ENCODE measurements at regions not wholly inside any gene's neighbourhood (a gene's known extent, or its start where the extent isn't known, plus 50 kb on each side); places are given as distances from the start of the nearest gene placed in this dataset.

DNA sequence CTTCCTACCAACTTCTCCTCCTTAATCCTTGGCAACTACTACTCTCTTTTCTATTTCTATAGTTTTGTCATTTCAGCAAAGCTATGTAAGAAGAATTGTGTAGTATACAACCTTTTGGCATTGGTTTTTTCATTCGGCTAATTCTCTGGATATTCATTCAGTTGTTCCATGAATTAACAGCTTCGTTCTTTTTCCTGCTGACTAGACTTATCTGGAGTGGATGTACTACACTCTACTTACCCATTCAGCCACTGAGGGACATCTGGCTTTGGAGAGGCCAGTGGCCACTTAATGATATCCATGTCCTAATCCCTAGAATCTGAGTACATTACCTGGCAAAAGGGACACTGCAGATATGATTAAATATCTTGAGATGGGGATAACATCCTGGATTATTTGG is 623.9 kb downstream of the DOK5 start:
- TF ChIP-seq RCOR1 (conservative IDR thresholded peaks at IDR 0.05; ENCODE audit: low read depth, low read length), result no peak
- TF ChIP-seq EP300 (IDR thresholded peaks at IDR 0.05; ENCODE audit: borderline replicate concordance in 1 of 2, control insufficient read depth in 1 of 2, low read depth in 2 of 2, low read length in 2 of 2), result no peak
- TF ChIP-seq, protein P1, sequence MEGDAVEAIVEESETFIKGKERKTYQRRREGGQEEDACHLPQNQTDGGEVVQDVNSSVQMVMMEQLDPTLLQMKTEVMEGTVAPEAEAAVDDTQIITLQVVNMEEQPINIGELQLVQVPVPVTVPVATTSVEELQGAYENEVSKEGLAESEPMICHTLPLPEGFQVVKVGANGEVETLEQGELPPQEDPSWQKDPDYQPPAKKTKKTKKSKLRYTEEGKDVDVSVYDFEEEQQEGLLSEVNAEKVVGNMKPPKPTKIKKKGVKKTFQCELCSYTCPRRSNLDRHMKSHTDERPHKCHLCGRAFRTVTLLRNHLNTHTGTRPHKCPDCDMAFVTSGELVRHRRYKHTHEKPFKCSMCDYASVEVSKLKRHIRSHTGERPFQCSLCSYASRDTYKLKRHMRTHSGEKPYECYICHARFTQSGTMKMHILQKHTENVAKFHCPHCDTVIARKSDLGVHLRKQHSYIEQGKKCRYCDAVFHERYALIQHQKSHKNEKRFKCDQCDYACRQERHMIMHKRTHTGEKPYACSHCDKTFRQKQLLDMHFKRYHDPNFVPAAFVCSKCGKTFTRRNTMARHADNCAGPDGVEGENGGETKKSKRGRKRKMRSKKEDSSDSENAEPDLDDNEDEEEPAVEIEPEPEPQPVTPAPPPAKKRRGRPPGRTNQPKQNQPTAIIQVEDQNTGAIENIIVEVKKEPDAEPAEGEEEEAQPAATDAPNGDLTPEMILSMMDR (IDR thresholded peaks at IDR 0.05 in 2 of 3, conservative IDR thresholded peaks at IDR 0.05 in 1 of 3; ENCODE audit: control insufficient read depth in 2 of 3, extremely low read depth in 1 of 3, insufficient read depth in 1 of 3, low read depth in 3 of 3, low read length in 3 of 3), result no peak
- TF ChIP-seq EZH2 (IDR thresholded peaks at IDR 0.05; ENCODE audit: borderline replicate concordance, control insufficient read depth, low read depth, low read length), result no peak
- TF ChIP-seq YY1 (IDR thresholded peaks at IDR 0.05; ENCODE audit: low read depth, low read length), result no peak
- TF ChIP-seq, protein P2, sequence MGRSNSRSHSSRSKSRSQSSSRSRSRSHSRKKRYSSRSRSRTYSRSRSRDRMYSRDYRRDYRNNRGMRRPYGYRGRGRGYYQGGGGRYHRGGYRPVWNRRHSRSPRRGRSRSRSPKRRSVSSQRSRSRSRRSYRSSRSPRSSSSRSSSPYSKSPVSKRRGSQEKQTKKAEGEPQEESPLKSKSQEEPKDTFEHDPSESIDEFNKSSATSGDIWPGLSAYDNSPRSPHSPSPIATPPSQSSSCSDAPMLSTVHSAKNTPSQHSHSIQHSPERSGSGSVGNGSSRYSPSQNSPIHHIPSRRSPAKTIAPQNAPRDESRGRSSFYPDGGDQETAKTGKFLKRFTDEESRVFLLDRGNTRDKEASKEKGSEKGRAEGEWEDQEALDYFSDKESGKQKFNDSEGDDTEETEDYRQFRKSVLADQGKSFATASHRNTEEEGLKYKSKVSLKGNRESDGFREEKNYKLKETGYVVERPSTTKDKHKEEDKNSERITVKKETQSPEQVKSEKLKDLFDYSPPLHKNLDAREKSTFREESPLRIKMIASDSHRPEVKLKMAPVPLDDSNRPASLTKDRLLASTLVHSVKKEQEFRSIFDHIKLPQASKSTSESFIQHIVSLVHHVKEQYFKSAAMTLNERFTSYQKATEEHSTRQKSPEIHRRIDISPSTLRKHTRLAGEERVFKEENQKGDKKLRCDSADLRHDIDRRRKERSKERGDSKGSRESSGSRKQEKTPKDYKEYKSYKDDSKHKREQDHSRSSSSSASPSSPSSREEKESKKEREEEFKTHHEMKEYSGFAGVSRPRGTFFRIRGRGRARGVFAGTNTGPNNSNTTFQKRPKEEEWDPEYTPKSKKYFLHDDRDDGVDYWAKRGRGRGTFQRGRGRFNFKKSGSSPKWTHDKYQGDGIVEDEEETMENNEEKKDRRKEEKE (IDR thresholded peaks at IDR 0.05), result no peak
- TF ChIP-seq NR2C1 (IDR thresholded peaks at IDR 0.05), result no peak
- TF ChIP-seq SMC3 (IDR thresholded peaks at IDR 0.05; ENCODE audit: borderline replicate concordance, low read length), result no peak
- TF ChIP-seq, protein P3, sequence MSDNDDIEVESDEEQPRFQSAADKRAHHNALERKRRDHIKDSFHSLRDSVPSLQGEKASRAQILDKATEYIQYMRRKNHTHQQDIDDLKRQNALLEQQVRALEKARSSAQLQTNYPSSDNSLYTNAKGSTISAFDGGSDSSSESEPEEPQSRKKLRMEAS (IDR thresholded peaks at IDR 0.05; ENCODE audit: low read depth, low read length), result no peak
- no peak for TF ChIP-seq CREM (IDR thresholded peaks at IDR 0.05; ENCODE audit: low read depth)
- TF ChIP-seq, protein P4, sequence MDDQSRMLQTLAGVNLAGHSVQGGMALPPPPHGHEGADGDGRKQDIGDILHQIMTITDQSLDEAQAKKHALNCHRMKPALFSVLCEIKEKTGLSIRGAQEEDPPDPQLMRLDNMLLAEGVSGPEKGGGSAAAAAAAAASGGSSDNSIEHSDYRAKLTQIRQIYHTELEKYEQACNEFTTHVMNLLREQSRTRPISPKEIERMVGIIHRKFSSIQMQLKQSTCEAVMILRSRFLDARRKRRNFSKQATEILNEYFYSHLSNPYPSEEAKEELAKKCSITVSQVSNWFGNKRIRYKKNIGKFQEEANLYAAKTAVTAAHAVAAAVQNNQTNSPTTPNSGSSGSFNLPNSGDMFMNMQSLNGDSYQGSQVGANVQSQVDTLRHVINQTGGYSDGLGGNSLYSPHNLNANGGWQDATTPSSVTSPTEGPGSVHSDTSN (IDR thresholded peaks at IDR 0.05; ENCODE audit: insufficient replicate concordance, low read depth, low read length), result no peak
- no peak for TF ChIP-seq BACH1 (IDR thresholded peaks at IDR 0.05; ENCODE audit: borderline replicate concordance)
- TF ChIP-seq TAF1 (IDR thresholded peaks at IDR 0.05; ENCODE audit: borderline replicate concordance, low read depth, low read length), result no peak
- no peak for TF ChIP-seq POLR2AphosphoS5 (IDR thresholded peaks at IDR 0.05; ENCODE audit: low read length)

Measured in GM12878 (cell line).